HepG2 (cell line): ENCODE measurements at regions not wholly inside any gene's neighbourhood (a gene's known extent, or its start where the extent isn't known, plus 50 kb on each side); places are given as distances from the start of the nearest gene placed in this dataset.

Experiments used
- ATAC-seq: fragments of 200-7000 bp; cut with Tn5 transposase; 3 replicates; pipeline ENCODE4 v1.9.1; 2020; ENCODE audit warnings: mild to moderate bottlenecking, moderate library complexity
- BruUV-seq: library from RNA; stranded (reverse); fragments of 400-500 nt; replicated peaks from 2 replicates; lab custom pipeline; 2021; lab: Mats Ljungman, UMichigan
- CTCF ChIA-PET: fragments of 300-600 bp; formaldehyde crosslinking; extraction: SDS; loops from one replicate; lab custom pipeline; 2021; ENCODE audit warnings: low total read pairs, inconsistent platforms, low intra/inter-chr PET ratio; lab: Yijun Ruan, JAX
- POLR2A ChIA-PET: fragments of 350-600 bp; sonication (Branson Sonifier 250); formaldehyde crosslinking; loops from one replicate; lab custom pipeline; 2020; ENCODE audit warnings: antibody characterized with exemption, inconsistent platforms; lab: Yijun Ruan, JAX
- DNase-seq: peaks from one replicate; pipeline ENCODE4 v3.0.0-alpha.2; 2015; ENCODE audit warnings: low spot score
- FAIRE-seq: peaks from 3 replicates; lab custom pipeline; 2011; peaks lifted over from hg19 to GRCh38; lab: Jason Lieb, UNC
- H2AFZ ChIP-seq: one replicate; pipeline ENCODE4 v1.6.1; 2011; ENCODE audit warnings: low read length, inconsistent platforms
- H3K27ac ChIP-seq: fragments of 300-600 bp; 3 replicates; pipeline ENCODE4 v1.8.0; 2011; ENCODE audit warnings: mixed run types, mild to moderate bottlenecking, mixed read lengths, low read length, inconsistent platforms; ENCODE audit not compliant: insufficient read depth; ENCODE audit errors: extremely low read length
- H3K27me3 ChIP-seq, 2 experiments: fragments of 200-600 bp in 1 of 2; 2 replicates in 1 of 2; 3 replicates in 1 of 2; pipeline versions ENCODE4 v1.6.0 to v1.8.0; 2011; ENCODE audit warnings: low read length in 2 of 2, mild to moderate bottlenecking in 2 of 2, moderate library complexity in 2 of 2, inconsistent platforms in 1 of 2; ENCODE audit not compliant: insufficient read depth in 2 of 2, control insufficient read depth in 1 of 2
- H3K36me3 ChIP-seq, 2 experiments: fragments of 200-600 bp in 1 of 2; replicated peaks in 1 of 2; 2 replicates in 1 of 2; 3 replicates in 1 of 2; pipeline versions ENCODE4 v1.5.1 to v1.8.0; 2011; ENCODE audit warnings: low read length in 2 of 2, inconsistent platforms in 1 of 2; ENCODE audit not compliant: insufficient read depth in 2 of 2, control insufficient read depth in 1 of 2
- H3K4me1 ChIP-seq: 2 replicates; pipeline ENCODE4 v1.5.1; 2012; ENCODE audit warnings: low read length, inconsistent platforms; ENCODE audit not compliant: insufficient read depth
- H3K4me2 ChIP-seq: 2 replicates; pipeline ENCODE4 v1.6.0; 2011; ENCODE audit warnings: low read depth, low read length, inconsistent platforms
- H3K4me3 ChIP-seq, 3 experiments: fragments of 200-600 bp in 1 of 3; sonication (generic), shearing (Covaris generic) in 1 of 3; replicated peaks in 1 of 3; 2 replicates each; pipeline ENCODE4 v1.5.1; 2011 to 2016; ENCODE audit warnings: low read length in 3 of 3, inconsistent platforms in 2 of 3, low read depth in 2 of 3, mild to moderate bottlenecking in 2 of 3, control low read depth in 1 of 3, mixed read lengths in 1 of 3; ENCODE audit not compliant: insufficient read depth in 1 of 3
- H3K79me2 ChIP-seq: one replicate; pipeline ENCODE4 v1.6.1; 2011; ENCODE audit warnings: low read length, inconsistent platforms; ENCODE audit not compliant: insufficient read depth
- H3K9ac ChIP-seq: 2 replicates; pipeline ENCODE4 v1.6.0; 2011; ENCODE audit warnings: mild to moderate bottlenecking, low read depth, low read length, inconsistent platforms; ENCODE audit not compliant: insufficient read depth
- H3K9me3 ChIP-seq: 2 replicates; pipeline ENCODE4 v1.5.1; 2012; ENCODE audit warnings: mild to moderate bottlenecking, low read length
- H4K20me1 ChIP-seq: 2 replicates; pipeline ENCODE4 v1.6.0; 2011; ENCODE audit warnings: inconsistent platforms, mild to moderate bottlenecking, low read length, moderate library complexity; ENCODE audit not compliant: insufficient read depth
- BORCS8-MEF2B ChIP-seq: sonication (generic); formaldehyde crosslinking; IDR thresholded peaks from 2 replicates; pipeline ENCODE4 v1.8.0; 2022; ENCODE audit warnings: mild to moderate bottlenecking, missing genetic modification reagents
- ERF ChIP-seq: IDR thresholded peaks from 2 replicates; pipeline ENCODE4 v1.6.1; 2018; ENCODE audit warnings: missing biosample characterization, missing genetic modification reagents
- MAFF ChIP-seq: IDR thresholded peaks from 2 replicates; pipeline ENCODE4 v1.6.1; 2011; ENCODE audit warnings: low read depth, low read length, improper control_type of control experiment
- MAFK ChIP-seq, 2 experiments: IDR thresholded peaks in 1 of 2; conservative IDR thresholded peaks in 1 of 2; 2 replicates each; pipeline ENCODE4 v1.6.1; 2011; ENCODE audit warnings: improper control_type of control experiment in 2 of 2, low read length in 2 of 2
- SP140L ChIP-seq: sonication (generic); formaldehyde crosslinking; IDR thresholded peaks from 2 replicates; pipeline ENCODE4 v1.4.0; 2020; ENCODE audit warnings: missing genetic modification reagents, borderline replicate concordance
- ZNF660 ChIP-seq: sonication (generic); formaldehyde crosslinking; IDR thresholded peaks from 2 replicates; pipeline ENCODE4 v1.5.1; 2020; ENCODE audit warnings: mild to moderate bottlenecking, low read depth, missing genetic modification reagents, borderline replicate concordance
- in situ Hi-C: cut with HindIII; loops from 2 replicates; pipeline ENCODE4 v1.10.0; 2017; ENCODE audit warnings: low pct_unique_long_range_greater_than_20kb; ENCODE audit not compliant: extremely low pct_ligation_motif_present
- intact Hi-C: fragments of 100-400 bp; cut with micrococcal nuclease; formaldehyde crosslinking; loops from one replicate; pipeline ENCODE4 v1.10.0; 2022; ENCODE audit not compliant: unreplicated experiment
- TF ChIP-seq, protein P1 (sequence below): IDR thresholded peaks from 2 replicates; pipeline ENCODE4 v1.6.1; 2016; ENCODE audit warnings: missing compliant biosample characterization, missing genetic modification reagents, borderline replicate concordance
- TF ChIP-seq, protein P2 (sequence below): sonication (generic); formaldehyde crosslinking; IDR thresholded peaks from 2 replicates; pipeline ENCODE4 v1.4.0; 2020; ENCODE audit warnings: missing genetic modification reagents

- peaks cover 9% of the 10 kb centered on the region; the same call in 1 of the 2 replicates for H3K9me3 ChIP-seq
- TF ChIP-seq BORCS8-MEF2B (no peak), ERF (CRISPR knock-in tag) (no peak), SP140L (CRISPR knock-in tag) (no peak), MAFF (peak; percentile 70), ZNF660 (CRISPR knock-in tag) (no peak), MAFK (conservative IDR thresholded peaks at IDR 0.05 in 1 of 2, IDR thresholded peaks at IDR 0.05 in 1 of 2; ENCODE audit: low read length in 2 of 2) (peak; percentile 60 to 83)
- TF ChIP-seq, protein P1, sequence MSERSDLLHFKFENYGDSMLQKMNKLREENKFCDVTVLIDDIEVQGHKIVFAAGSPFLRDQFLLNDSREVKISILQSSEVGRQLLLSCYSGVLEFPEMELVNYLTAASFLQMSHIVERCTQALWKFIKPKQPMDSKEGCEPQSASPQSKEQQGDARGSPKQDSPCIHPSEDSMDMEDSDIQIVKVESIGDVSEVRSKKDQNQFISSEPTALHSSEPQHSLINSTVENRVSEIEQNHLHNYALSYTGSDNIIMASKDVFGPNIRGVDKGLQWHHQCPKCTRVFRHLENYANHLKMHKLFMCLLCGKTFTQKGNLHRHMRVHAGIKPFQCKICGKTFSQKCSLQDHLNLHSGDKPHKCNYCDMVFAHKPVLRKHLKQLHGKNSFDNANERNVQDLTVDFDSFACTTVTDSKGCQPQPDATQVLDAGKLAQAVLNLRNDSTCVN = no peak
- TF ChIP-seq, protein P2, sequence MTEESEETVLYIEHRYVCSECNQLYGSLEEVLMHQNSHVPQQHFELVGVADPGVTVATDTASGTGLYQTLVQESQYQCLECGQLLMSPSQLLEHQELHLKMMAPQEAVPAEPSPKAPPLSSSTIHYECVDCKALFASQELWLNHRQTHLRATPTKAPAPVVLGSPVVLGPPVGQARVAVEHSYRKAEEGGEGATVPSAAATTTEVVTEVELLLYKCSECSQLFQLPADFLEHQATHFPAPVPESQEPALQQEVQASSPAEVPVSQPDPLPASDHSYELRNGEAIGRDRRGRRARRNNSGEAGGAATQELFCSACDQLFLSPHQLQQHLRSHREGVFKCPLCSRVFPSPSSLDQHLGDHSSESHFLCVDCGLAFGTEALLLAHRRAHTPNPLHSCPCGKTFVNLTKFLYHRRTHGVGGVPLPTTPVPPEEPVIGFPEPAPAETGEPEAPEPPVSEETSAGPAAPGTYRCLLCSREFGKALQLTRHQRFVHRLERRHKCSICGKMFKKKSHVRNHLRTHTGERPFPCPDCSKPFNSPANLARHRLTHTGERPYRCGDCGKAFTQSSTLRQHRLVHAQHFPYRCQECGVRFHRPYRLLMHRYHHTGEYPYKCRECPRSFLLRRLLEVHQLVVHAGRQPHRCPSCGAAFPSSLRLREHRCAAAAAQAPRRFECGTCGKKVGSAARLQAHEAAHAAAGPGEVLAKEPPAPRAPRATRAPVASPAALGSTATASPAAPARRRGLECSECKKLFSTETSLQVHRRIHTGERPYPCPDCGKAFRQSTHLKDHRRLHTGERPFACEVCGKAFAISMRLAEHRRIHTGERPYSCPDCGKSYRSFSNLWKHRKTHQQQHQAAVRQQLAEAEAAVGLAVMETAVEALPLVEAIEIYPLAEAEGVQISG (CRISPR knock-in tag) = peak; percentile 34; the same call in 1 of the 2 replicates
- DNase-seq = no peak
- ChIA-PET CTCF (no interaction called here), POLR2A (no interaction called here)
- in situ Hi-C loops (no loop called here), intact Hi-C loops (no loop called here)
- no peak overlapping the region for H3K4me3 ChIP-seq
- H3K4me1 ChIP-seq = no peaks in the 10 kb centered on the region
- no peak for FAIRE-seq
- H4K20me1 ChIP-seq = no peaks in the 10 kb centered on the region
- no peak for ATAC-seq
- H3K27ac ChIP-seq = no peak overlapping the region
- BruUV-seq = no TSS peak
- no peak overlapping the region for H3K4me2 ChIP-seq
- no peak overlapping the region for H3K9ac ChIP-seq
- H3K79me2 ChIP-seq = no peaks in the 10 kb centered on the region
- no peak overlapping the region for H2AFZ ChIP-seq
- H3K27me3 ChIP-seq = no peaks in the 10 kb centered on the region
- no peaks in the 10 kb centered on the region for H3K36me3 ChIP-seq
Measured at GRCh38 chr5:91652678-91653077, 269.6 kb upstream of the ARRDC3 start.
